Ovary (tissue), 7 donors: ENCODE measurements at regions not wholly inside any gene's neighbourhood (a gene's known extent, or its start where the extent isn't known, plus 50 kb on each side); places are given as distances from the start of the nearest gene placed in this dataset.

Source experiments
- DNase-seq, 5 donors: peaks; one replicate each; pipeline ENCODE4 v3.0.0-alpha.2; 2019 to 2020
- H3K27ac ChIP-seq, 2 donors: fragments of 200-600 bp; one replicate each; pipeline versions ENCODE4 v1.5.1 to v1.8.0; 2019 to 2022
- H3K27me3 ChIP-seq: fragments of 200-600 bp; one replicate; pipeline ENCODE4 v1.8.0; 2022
- H3K36me3 ChIP-seq: fragments of 200-600 bp; sonication (generic); one replicate; pipeline ENCODE4 v1.5.1; 2019
- H3K4me1 ChIP-seq: one replicate; pipeline ENCODE4 v1.8.1; 2013; ENCODE audit warnings: mild to moderate bottlenecking, moderate library complexity; ENCODE audit not compliant: insufficient read depth
- H3K4me3 ChIP-seq: fragments of 200-600 bp; sonication (generic); one replicate; pipeline ENCODE4 v1.5.1; 2017
- H3K9me3 ChIP-seq, 2 donors: fragments of 200-600 bp in 1 of 2; sonication (generic) in 1 of 2; one replicate each; pipeline versions ENCODE4 v1.5.1 to v1.8.1; 2013 to 2019; ENCODE audit warnings: mild to moderate bottlenecking in 1 of 2, moderate library complexity in 1 of 2
- CTCF ChIP-seq, 3 donors: fragments of 450-650 bp in 2 of 3; fragments of 200-600 bp in 1 of 3; IDR thresholded peaks; one replicate each; pipeline versions ENCODE4 v1.5.1 to v1.8.0; 2016 to 2022; ENCODE audit warnings: antibody characterized with exemption in 3 of 3, mild to moderate bottlenecking in 1 of 3
- EP300 ChIP-seq: sonication (generic); formaldehyde crosslinking; IDR thresholded peaks from one replicate; pipeline ENCODE4 v1.6.1; 2017; ENCODE audit warnings: antibody characterized with exemption
- POLR2A ChIP-seq: fragments of 450-650 bp; IDR thresholded peaks from one replicate; pipeline ENCODE4 v1.6.1; 2017; ENCODE audit warnings: antibody characterized with exemption, mild to moderate bottlenecking, moderate library complexity
- WGBS, 3 donors: extraction: QIAGEN DNeasy Blood & Tissue Kit in 1 of 3; methylation state at CpG; one replicate each; pipeline versions ENCODE4 v1.1.5 to v1.1.7; 2013 to 2017; 5-methylcytosine and 5-hydroxymethylcytosine counted together
- intact Hi-C, 4 donors: fragments of 100-400 bp; cut with DNase I; formaldehyde crosslinking; loops; one replicate each; pipeline versions ENCODE4 v1.11.0 to v1.15.1; 2022 to 2023
- donor health status: DM: no; HTN: no; CAD: no; lungs with moderate emphysema.
- donor health status: DM: no; HTN: no; CAD: no.
- donor health status: Bipolar disorder and iron deficiency.
- donor health status: DM: no; HTN: no; CAD: no.
- donor health status: DM: yes; HTN: yes; CAD: no.

DNA sequence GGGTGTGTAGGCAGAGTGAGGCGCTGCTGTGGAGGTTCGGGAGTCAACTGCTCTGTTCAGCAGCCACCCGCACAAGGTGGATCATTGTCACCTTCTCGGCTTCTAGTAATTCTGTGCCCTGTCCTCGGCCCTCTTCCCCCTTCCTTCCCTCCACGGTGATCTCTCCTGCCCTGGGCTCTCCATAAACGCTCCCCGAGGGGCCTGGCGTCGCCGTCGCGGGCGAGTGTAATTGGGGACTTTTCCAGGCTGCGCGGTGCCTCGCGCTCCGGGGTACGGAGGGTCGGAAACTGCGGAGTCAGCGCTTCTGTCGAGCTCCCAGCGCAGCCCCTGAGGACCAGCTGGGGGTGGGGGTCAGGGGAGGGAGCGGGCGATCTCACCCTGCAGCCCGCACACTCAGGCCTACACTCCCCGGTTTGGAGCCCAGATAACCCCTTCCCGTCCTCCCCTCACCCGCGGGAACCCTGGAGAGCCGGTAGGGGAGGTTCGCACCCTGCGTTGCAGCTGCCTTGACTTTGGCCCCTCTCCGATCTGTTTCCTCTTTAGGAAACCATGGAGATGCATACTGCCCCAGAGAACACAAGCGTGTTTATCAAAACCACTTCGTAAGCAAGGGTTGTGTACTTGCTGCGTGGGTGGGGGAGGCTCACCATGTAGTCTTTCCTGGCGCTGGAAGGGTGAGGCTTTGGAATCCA lies 188.3 kb upstream of the ZNF618 start:
- H3K4me1 ChIP-seq, result peaks cover 6% of the 10 kb centered on the region
- no peaks in the 10 kb centered on the region for H3K27me3 ChIP-seq
- no peak for TF ChIP-seq POLR2A
- TF ChIP-seq CTCF (IDR thresholded peaks at IDR 0.05), result no peak
- TF ChIP-seq EP300, result no peak
- H3K4me3 ChIP-seq, result peak overlapping the region; percentile 4
- no peak overlapping the region for H3K27ac ChIP-seq
- no peaks in the 10 kb centered on the region for H3K9me3 ChIP-seq
- no peaks in the 10 kb centered on the region for H3K36me3 ChIP-seq
- 4 to 6% (median 5%) methylated on average over 35 to 40 of the region's 40 CpGs for WGBS, 3 donors
- intact Hi-C loops, result no loop called here
- DNase-seq, result peak in 4 of 5 donors; percentile 23 to 67 (median 39)

- no peak for TF ChIP-seq POLR2A
- no peak for TF ChIP-seq CTCF (IDR thresholded peaks at IDR 0.05)
- no peak for TF ChIP-seq EP300
- Histone ChIP-seq H3K27me3 (no peaks in the 10 kb centered on the region), H3K4me3 (no peak overlapping the region), H3K36me3 (no peaks in the 10 kb centered on the region), H3K9me3 (no peaks in the 10 kb centered on the region), H3K27ac (no peak overlapping the region), H3K4me1 (peaks cover 6% of the 10 kb centered on the region)
- intact Hi-C loops, result no loop called here
- WGBS, 3 donors, result 64 to 84% (median 84%) methylated on average over 11 of the region's 11 CpGs
- DNase-seq, result no peak
These were observed 185.9 kb upstream of the ZNF618 start for GRCh38 chr9:113690055-113690740.

- TF ChIP-seq POLR2A (no peak), CTCF (IDR thresholded peaks at IDR 0.05) (no peak), EP300 (no peak)
- Histone ChIP-seq H3K27me3 (no peaks in the 10 kb centered on the region), H3K27ac (no peak overlapping the region), H3K4me3 (no peak overlapping the region), H3K4me1 (peaks cover 6% of the 10 kb centered on the region), H3K9me3 (no peaks in the 10 kb centered on the region), H3K36me3 (no peaks in the 10 kb centered on the region)
- intact Hi-C loops, result no loop called here
- DNase-seq, result no peak
- WGBS, 3 donors, result 82 to 89% (median 82%) methylated on average over 2 of the region's 2 CpGs
These were observed 183.9 kb upstream of the ZNF618 start for GRCh38 chr9:113692256-113692655.

DNA sequence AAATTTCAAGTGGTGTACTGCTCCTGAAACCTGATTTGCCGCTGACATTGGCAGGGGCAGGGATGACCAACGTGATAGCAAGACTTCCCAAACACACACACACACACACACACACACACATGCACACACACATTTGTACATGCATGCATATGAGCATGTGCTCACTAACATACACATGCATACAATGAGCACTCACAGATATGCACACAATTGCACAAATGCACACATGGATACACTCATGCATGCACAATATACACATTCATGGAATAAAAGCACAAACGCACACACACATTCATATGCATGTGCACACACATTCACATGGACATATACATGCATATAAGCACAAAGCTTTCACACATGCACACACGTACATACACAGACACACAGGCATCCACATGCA lies 181.2 kb upstream of the ZNF618 start:
- Histone ChIP-seq H3K4me3 (no peak overlapping the region), H3K9me3 (no peaks in the 10 kb centered on the region), H3K27ac (no peak overlapping the region), H3K36me3 (no peaks in the 10 kb centered on the region), H3K27me3 (no peaks in the 10 kb centered on the region), H3K4me1 (no peaks in the 10 kb centered on the region)
- intact Hi-C loops, result no loop called here
- WGBS, 3 donors, result 76 to 89% (median 85%) methylated on average over 4 of the region's 4 CpGs
- no peak for TF ChIP-seq POLR2A
- TF ChIP-seq EP300, result no peak
- TF ChIP-seq CTCF (IDR thresholded peaks at IDR 0.05), result no peak
- DNase-seq, result no peak
